HG03039 (cell line): ENCODE measurements at regions not wholly inside any gene's neighbourhood (a gene's known extent, or its start where the extent isn't known, plus 50 kb on each side); places are given as distances from the start of the nearest gene placed in this dataset.

Experiments
- ATAC-seq: cut with Tn5 transposase; IDR thresholded peaks from one replicate; pipeline ENCODE4 v1.9.1; 2021; ENCODE audit warnings: mild to moderate bottlenecking, moderate library complexity; ENCODE audit not compliant: unreplicated experiment

GRCh38 chr4:177937041-177937440 is 494.8 kb upstream of the AGA start:
- no peak for ATAC-seq

GRCh38 chr4:177938226-177938625 is 496.0 kb upstream of the AGA start:
- ATAC-seq, result no peak

GRCh38 chr4:177945268-177945667 is 503.0 kb upstream of the AGA start:
- no peak for ATAC-seq

- ATAC-seq, result no peak
Measured at GRCh38 chr4:177947607-177948006, 505.4 kb upstream of the AGA start.

GRCh38 chr4:177948853-177949252 is 506.6 kb upstream of the AGA start:
- ATAC-seq, result no peak

- no peak for ATAC-seq
Measured at GRCh38 chr4:177951026-177951425, 508.8 kb upstream of the AGA start.

GRCh38 chr4:177952723-177953122 is 510.5 kb upstream of the AGA start:
- ATAC-seq, result no peak

- no peak for ATAC-seq
Measured at GRCh38 chr4:177957596-177958360, 515.5 kb upstream of the AGA start.

GRCh38 chr4:177960566-177960965 is 518.3 kb upstream of the AGA start:
- no peak for ATAC-seq

- ATAC-seq, result no peak
Measured at GRCh38 chr4:177961761-177962380, 519.6 kb upstream of the AGA start.

- ATAC-seq, result no peak
Measured at GRCh38 chr4:177964061-177964460, 521.8 kb upstream of the AGA start.

- ATAC-seq, result no peak
Measured at GRCh38 chr4:177964693-177965168, 522.5 kb upstream of the AGA start.

GRCh38 chr4:177967328-177967727 is 525.1 kb upstream of the AGA start:
- ATAC-seq, result no peak

GRCh38 chr4:177968817-177969442 is 526.7 kb upstream of the AGA start:
- no peak for ATAC-seq

GRCh38 chr4:177974461-177974860 is 532.2 kb upstream of the AGA start:
- ATAC-seq, result no peak

GRCh38 chr4:177975315-177975987 is 533.2 kb upstream of the AGA start:
- ATAC-seq, result no peak

- no peak for ATAC-seq
Measured at GRCh38 chr4:177986236-177986635, 544.0 kb upstream of the AGA start.

GRCh38 chr4:177987896-177988295 is 545.7 kb upstream of the AGA start:
- ATAC-seq, result no peak

GRCh38 chr4:177989503-177990201 is 547.4 kb upstream of the AGA start:
- ATAC-seq, result no peak

GRCh38 chr4:178003098-178003657 is 560.9 kb upstream of the AGA start:
- ATAC-seq, result no peak

GRCh38 chr4:178010596-178010995 is 568.4 kb upstream of the AGA start:
- ATAC-seq, result no peak
